HG03378 (cell line): ENCODE measurements at regions not wholly inside any gene's neighbourhood (a gene's known extent, or its start where the extent isn't known, plus 50 kb on each side); places are given as distances from the start of the nearest gene placed in this dataset.

Experiments used
- ATAC-seq: cut with Tn5 transposase; IDR thresholded peaks from one replicate; pipeline ENCODE4 v1.9.1; 2021; ENCODE audit warnings: mild to moderate bottlenecking, moderate library complexity; ENCODE audit not compliant: unreplicated experiment

DNA sequence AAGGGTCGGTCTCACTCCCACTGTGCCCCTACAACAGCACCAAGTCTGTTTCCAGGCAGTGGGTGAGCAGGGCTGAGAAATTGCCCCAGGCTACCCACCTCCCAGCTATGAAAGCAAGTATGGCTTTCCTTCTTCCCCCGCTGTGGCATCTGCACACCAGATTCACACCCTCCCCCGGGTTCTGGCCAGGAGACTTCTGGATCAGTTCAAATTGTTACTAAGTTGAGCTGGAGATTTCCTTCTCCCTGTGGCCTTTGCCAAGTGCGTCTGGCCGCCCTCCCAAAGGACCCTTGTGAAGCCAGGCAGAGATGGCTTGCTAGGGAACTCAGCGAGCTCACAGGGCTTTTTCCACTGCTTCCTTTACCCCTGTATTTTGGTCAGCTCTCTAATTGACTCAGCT is 555.4 kb downstream of the SH2D4B start:
- no peak for ATAC-seq

DNA sequence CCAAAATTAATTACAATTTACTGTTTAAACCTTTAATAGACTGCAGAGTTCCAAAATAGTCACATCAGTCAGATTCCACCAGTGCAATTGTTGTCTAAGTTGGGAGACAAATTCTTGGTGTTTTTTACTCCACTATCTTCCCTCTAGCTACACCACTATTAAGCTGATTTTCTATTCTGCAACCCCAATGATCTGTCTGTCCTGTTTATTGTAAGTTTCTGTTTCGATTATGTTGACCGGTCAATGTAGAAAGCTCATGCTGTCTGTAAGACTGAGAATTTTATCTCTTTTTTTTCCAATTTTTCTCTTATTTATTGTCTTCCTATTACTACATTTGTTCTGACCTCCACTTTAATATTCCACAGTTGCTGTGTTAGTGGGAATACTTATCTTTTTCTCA is 557.5 kb downstream of the SH2D4B start:
- ATAC-seq: no peak

DNA sequence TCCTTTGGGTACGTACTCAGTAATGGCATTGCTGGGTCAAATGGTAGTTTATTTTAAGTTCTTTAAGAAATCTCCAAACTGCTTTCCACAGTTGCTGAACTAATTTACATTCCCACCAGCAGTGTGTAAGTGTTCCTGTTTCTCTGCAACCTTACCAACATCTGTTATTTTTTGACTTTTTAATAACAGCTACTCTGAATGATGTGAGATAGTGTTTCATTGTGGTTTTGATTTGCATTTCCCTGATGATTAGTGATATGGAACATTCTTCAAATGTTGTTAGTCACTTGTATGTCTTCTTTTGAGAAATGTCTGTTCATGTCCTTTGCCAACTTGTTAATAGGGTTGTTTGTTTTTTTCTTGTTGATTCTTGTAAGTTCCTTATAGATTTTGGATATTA is 558.9 kb downstream of the SH2D4B start:
- ATAC-seq: no peak

DNA sequence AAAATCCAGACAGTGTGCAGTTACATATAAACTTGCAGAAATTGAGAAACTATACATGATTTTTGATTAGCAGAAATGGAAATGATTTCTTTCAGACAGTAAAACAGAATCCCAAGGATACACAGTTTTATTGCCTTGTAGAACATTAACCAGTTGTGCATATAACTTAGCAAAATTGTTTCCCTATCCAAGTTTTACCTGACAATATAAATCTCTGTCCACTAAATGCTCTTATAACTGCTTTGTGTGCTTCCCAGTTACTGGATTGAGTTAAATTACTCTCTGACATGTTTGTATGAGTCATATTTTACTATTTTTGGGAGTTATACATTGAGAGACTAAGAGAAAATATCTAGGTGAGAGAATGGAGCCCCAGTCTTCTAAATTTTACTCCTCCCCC is 563.4 kb downstream of the SH2D4B start:
- no peak for ATAC-seq

DNA sequence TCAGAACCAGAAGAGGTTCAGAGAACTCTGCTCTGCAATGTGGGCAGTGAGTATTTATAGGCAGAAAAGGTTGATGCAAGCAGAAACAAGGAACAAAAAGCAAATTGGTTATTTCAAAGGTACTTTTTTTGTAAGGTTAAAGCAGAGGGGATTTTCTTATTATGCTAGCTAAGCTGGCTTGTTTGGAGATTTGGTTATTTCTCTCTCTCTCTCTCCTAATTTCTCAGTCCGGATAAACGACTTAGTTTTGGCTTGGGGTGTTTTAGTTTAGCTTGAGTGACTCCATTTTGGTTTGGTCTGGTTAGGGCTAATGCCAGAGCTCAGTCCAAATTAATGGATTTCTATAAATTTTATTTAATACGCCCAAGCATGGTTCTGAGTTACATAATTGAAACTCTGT is 566.8 kb downstream of the SH2D4B start:
- no peak for ATAC-seq

DNA sequence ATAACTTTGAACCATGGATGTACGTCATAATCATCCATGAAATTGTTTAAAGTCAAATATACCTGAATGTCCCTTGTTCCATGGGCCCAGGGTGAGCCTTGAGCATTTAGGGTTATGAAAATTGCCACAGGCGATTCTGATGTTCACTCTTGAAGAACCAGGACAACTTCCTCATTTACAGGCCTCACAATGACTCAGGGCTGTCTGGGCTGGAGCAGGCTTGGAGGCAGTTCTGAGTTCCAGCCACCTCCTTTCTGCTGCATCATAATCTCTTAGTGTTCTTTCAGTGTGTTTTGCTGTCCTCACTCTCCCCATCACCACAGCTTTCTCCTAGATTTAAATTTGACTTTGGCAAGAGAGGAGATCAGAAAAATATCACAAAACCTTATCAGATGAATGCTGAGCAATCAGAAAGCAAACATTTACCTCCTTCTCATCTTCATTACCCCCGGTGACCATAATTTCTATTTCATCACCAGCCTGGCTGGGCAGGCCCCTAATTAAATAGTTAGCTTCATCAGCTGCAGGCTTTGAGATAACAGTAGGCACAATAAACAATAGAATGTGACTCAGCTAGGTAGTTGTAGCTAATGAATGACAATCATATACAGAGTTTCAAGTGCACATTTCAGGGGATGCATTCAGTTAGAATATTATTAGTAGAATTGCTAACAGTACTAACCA is 571.0 kb downstream of the SH2D4B start:
- ATAC-seq: peak; percentile 87

DNA sequence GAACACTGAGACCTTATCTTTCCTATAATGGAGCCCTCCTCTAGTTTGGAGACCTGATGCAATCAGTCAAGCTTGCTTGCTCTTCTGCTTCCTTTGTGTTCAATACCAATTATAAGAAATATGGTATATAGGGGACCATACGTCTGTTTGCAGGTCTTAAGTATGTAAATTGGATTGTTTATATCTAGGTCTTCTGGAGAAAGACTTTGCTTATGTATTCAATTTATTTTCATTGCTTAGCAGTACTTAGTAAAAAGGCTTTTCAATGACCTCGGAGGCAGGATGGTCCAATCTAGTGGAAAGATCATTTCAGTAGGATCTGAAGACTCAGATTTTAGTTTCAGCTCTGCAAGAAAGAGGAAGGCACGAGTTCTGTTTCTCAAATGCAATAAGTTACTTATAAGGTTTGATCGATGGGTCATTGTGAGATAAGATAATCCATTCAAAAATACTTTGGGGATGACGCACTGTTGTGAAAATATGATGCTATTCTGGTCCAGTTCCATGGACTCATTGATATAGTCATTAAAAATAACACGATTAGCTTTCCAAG is 571.6 kb downstream of the SH2D4B start:
- peak; percentile 17 for ATAC-seq

DNA sequence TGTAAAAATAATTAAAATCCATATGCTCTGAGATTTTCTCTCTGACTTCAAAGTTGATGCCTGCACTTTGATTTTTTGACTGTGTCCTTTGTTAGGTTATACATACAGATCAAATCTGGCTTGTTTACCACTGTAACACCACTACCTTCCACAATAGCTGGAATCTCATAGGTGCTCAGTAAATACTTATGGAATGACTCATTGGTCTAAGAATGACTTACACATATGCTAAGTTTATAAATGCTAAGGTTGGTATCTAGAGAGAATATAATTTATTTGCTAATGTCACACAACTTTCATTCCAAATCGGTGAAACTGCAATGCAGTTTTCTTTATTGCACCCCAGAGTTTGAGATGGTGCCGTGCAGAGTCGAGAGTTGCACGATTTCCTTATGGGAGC is 578.5 kb downstream of the SH2D4B start:
- ATAC-seq: no peak

DNA sequence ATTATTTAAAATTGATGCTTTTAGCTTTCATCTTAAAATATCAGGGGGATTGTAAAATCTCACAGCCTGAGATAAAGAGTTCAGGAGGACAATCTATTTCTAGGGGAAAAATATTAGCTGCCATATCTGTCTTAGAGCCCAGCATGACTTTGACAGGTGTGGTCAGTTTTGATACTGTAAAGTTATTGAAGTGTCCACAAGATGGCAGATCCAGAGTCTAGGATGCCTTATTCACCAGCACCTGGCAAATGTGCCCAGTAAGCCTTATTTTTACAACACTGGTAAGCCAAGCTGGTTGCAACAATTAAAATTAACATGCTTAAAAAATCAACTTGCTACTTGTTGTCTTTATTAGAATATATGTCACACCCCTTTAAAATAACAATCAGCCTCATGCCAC is 579.3 kb downstream of the SH2D4B start:
- no peak for ATAC-seq

DNA sequence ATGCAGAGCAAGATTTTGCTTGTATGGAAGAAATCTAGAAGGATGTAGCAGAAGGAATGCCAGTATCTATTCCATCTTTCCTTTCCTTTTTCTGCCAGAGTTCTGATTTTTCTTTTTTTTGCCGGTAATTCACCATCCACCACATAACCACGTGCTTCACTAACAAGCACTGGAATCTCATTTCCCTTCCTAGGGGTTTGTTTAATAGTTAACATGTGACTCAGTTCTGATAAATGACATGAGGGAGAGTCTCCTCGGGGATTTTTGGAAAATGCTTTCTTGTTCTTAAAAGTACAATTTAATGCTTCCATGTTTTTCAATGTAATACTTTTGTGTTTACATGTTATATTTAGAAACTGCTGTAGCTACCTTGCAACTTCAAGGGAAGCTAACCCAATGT is 590.2 kb downstream of the SH2D4B start:
- ATAC-seq: no peak

DNA sequence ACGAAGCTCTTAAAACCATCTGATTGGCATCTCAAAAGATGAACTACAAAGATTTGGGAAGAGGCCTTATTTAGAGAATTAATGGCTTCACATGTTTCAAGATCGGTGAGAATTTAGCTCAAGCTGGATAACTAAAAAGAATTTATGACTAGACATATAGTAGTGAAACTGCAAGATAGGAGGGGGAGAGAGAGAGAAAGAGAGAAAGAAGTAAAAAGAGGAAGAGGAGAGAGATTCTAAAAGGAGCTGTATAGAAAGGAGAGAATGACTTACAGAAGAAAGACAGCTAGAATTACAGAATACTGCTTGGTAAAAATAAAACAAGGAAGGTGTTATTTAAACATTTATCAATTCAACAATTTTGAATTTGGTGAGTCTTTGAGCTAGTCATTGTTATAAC is 592.3 kb downstream of the SH2D4B start:
- no peak for ATAC-seq

DNA sequence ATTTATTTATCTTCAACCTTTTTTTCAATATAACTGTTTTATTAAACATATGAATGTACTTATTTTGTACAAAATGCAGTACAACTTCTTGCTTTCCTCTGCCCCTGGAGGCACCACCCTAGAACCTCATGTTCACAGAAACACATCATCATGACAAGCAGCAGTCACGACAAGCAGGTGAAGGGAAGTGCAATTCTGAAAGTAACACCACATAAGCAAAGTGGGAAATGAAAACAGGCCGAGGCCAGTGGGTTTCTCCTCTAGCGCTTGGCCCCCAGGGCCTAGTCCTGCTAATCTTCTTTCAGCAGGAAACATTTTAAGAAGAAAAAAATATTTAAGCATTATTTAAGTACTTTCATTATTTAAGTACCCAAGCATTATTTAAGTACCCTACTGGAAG is 598.1 kb downstream of the SH2D4B start:
- ATAC-seq: peak; percentile 87

DNA sequence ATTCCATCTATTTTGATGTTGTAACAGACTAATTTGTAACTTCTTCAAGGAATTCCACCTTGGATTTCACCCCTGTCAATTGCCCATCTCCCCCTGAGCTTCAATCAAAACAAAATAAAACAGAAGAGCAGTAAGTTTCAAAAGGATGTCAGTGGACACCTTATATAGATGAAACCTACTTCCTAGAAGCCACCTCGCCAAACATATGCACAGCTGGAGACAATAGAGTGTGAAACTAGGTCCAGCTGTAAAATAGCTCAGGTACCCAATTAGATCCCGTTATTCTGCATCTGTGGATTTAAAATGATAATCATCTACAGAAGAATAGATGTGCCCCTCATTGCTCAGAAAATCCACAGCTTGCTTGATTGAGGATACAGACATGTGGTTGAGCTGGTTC is 598.6 kb downstream of the SH2D4B start:
- no peak for ATAC-seq

DNA sequence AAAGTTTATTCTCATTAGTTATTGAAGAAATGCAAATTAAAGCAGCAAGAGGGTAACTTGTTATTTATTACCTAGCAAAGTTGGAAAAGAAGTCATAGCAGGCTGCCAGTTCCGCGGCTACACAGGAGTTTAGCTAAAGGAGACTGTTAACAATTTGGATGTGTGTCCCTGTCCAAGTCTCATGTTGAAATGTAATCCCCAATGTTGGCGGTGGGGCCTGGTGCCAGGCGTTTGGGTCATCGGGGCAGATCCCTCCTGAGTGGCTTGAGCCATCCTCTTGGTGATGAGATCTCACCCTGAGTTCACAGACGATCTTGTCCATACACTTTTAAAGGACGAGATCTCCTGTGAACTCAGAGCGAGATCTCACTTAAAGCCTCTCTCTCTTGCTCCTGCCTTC is 608.3 kb downstream of the SH2D4B start:
- ATAC-seq: no peak

DNA sequence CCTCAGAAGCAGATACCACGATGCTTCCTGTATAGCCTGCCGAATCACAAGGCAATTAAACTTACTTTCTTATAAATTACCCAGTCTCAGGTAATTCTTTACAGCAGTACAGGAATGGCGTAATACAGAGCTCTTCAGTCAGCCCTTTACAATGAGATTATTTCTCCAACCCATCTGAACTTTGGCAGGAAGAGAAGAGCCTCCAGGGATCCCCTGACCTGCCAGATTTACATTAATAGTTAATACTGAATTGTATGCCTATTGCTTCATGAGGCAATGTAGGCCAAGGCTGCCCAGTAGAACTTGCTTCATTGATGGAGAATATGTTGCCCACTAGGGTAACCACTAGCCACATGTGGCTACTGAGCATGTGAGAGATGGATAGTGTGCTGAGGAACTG is 608.7 kb downstream of the SH2D4B start:
- no peak for ATAC-seq

DNA sequence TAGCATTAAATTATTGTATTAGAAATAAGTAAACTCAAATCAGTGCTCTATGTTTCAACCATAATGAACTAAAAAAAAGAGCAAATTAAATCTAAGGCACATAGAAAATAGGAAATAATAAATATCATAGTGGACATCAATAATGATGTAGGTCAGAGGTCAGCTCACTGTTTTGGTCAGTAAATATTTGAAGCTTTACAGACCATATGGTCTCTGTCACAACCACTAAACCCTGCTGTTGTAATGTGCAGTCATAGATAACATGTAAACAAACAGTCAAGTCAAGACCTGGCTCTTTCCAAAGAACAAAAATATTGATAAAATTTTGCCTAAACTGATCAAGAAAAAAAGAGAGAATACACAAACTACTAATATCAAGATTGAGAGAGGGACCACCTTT is 615.0 kb downstream of the SH2D4B start:
- no peak for ATAC-seq

DNA sequence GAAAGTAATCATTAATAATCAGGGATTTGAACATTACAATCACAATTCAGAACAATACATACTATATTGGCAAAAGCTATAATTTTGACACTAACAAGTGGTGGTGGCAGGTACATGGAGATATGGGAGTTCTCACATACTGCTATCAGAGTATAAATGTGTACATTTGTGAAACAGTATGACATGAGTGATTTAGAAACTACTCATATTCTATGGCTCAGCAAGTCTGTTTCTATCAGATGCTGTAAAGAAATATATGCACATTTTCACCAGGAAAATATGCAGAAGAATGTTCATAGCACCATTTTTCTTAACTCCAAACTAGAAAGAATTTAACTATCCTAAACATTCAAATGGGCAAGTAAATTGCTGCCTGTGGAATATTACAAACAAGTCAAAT is 620.0 kb downstream of the SH2D4B start:
- ATAC-seq: no peak

DNA sequence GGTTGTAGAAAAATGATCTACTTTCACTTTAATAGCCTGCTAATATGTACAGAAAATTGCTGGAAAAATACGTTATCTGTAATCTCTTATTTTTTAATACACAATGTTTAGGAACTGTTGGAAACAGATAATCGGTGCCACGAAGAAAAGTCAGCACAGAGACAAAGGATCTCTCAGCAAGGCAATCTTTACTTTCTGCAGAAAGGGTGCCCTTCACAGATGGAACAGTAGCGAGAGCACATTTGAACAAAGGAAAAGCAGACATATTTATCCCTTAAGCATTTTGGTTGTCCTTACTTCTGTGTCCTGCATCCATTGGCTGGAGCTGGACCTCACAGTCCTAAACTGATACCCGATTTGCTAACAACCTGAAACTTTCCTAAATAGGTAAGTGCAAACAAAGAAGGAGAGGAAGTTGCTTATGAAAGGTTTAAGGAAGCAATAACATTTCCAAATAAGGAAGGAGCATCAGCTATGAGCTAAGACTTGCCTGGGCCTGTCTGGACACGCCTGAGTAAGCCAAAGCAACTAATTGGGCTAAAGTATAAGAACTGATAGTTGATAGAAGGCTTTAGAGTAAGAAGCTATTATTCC is 640.0 kb downstream of the SH2D4B start:
- no peak for ATAC-seq

DNA sequence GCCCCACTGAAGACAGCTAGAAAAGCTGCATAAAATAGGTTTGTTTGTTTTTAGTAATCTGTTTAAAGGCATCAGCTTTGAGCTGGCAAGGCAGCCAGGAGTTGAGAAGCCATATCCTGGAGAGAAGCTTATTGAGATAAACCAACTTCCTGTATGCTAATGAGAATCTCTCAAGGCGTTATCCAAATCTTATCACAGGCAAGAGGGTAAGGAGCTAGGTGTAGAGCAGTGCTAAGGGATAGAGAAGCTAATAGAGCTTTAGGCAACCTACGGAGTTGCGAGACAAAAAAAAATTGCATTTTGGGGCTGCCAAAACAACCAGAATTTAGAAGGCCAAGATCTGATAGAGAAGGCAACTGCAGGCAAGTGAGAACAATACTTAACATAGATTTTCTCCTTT is 641.6 kb downstream of the SH2D4B start:
- ATAC-seq: no peak

DNA sequence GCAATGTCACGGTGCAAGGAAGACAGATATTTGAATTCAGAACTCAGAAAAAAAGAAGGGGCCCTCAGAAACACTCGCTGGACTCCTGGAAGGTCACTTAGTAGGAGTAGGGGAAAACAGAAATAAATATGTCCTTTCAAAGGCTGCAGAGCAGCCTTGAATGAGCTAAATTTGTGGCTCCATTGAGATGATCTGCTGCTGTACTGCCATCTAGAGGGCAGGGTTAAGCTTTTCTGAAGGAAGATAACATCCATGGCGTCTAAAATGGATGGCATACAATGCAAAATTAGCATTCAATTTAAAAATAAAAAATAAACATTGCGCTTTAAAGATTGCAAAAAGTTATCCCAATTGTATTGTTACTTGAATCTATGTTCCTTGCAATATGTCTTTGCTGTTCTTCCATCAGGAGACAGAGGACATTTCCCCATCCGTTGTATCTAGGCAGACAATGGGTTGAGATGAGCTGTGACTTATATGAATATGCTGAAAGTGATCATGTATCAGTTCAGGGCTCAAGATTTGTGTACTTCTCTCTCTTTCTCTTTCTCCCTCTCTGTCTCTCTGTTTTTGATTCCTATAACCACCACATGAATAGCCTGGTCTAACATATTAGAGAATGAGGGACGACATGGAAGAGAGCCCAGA is 642.2 kb downstream of the SH2D4B start:
- ATAC-seq: peak; percentile 84

DNA sequence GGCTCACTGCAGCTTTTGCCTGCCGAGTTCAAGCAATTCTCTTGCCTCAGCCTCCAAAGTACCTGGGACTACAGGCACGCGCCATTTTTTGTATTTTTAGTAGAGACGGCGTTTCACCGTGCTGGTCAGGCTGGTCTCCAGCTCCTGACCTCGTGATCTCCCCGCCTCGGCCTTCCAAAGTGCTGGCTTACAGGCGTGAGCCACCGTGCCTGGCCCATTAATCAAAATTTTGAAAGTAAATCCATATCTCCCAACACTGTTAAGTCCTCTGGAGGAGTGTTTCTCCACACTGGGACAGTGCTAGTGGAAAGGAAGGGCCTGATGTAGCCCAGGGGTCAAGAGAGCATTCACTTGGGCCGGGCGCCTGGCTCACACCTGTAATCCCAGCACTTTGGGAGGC is 644.6 kb downstream of the SH2D4B start:
- no peak for ATAC-seq

DNA sequence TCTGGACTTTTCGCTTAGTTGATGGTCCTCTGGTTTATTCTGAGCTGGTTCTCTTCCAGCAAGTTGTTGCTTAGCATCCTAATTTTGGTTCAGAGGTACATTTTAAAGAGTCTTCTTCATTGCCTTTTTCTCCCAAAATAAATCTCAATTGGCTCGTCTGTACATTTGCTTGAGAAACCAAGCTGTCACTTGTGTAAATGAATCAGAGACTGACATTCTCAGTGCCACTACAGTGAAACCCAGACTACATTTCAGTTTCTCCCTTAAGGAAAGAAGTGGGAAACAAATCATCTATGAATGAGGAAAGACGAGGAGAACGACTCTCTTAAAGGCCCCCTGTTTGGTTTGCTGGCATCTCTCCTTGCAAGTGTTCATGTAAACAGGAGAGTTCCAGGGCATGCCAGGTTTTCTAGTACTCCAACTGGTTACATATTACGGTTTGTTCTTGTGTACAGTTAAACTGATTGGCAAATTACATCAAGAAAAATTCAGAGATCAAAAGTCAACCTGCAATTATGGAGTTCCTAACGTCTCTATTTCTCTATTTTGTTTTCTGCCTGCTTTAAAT is 654.6 kb downstream of the SH2D4B start:
- no peak for ATAC-seq
